Mammary epithelial cell (primary cell): ENCODE measurements at regions not wholly inside any gene's neighbourhood (a gene's known extent, or its start where the extent isn't known, plus 50 kb on each side); places are given as distances from the start of the nearest gene placed in this dataset.

Experiments used
- EZH2 ChIP-seq: IDR thresholded peaks from 2 replicates; pipeline ENCODE4 v1.6.1; 2012; ENCODE audit warnings: low read length, inconsistent platforms, borderline replicate concordance
- TF ChIP-seq, protein P1 (sequence below), 2 donors: IDR thresholded peaks in 1 of 2; conservative IDR thresholded peaks in 1 of 2; 2 replicates each; pipeline ENCODE4 v1.5.1; 2011 to 2012; ENCODE audit warnings: inconsistent platforms in 2 of 2, low read length in 2 of 2, mild to moderate bottlenecking in 2 of 2, control low read depth in 1 of 2, low read depth in 1 of 2; ENCODE audit not compliant: insufficient read depth in 1 of 2; ENCODE audit errors: extremely low read depth in 1 of 2

DNA sequence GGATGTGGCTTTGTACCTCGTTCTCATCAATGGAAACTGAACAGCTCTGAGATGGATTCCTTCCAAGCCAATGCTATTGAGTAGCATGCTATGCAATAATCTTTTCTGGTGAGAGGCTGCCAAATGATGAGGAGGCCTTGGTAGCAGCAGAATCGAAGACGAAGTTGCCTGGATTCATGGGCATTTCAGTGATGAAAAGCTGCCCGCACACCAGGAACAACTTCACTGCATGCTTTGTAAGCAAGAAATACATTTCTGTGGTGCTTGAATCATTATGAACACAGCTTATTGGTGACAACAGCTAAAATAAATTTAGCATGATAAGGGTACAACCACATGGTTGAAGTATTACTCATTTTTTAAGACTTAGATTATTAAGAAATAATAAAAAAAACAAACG lies 246.8 kb upstream of the ROBO1 start:
- TF ChIP-seq, protein P1, sequence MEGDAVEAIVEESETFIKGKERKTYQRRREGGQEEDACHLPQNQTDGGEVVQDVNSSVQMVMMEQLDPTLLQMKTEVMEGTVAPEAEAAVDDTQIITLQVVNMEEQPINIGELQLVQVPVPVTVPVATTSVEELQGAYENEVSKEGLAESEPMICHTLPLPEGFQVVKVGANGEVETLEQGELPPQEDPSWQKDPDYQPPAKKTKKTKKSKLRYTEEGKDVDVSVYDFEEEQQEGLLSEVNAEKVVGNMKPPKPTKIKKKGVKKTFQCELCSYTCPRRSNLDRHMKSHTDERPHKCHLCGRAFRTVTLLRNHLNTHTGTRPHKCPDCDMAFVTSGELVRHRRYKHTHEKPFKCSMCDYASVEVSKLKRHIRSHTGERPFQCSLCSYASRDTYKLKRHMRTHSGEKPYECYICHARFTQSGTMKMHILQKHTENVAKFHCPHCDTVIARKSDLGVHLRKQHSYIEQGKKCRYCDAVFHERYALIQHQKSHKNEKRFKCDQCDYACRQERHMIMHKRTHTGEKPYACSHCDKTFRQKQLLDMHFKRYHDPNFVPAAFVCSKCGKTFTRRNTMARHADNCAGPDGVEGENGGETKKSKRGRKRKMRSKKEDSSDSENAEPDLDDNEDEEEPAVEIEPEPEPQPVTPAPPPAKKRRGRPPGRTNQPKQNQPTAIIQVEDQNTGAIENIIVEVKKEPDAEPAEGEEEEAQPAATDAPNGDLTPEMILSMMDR (conservative IDR thresholded peaks at IDR 0.05 in 1 of 2, IDR thresholded peaks at IDR 0.05 in 1 of 2; ENCODE audit: extremely low read depth in 1 of 2, insufficient read depth in 1 of 2, low read depth in 1 of 2, low read length in 2 of 2): no peak
- TF ChIP-seq EZH2: no peak
